BE2C (cell line): ENCODE measurements at regions not wholly inside any gene's neighbourhood (a gene's known extent, or its start where the extent isn't known, plus 50 kb on each side); places are given as distances from the start of the nearest gene placed in this dataset.

Source experiments
- DNase-seq: peaks from one replicate; pipeline ENCODE4 v3.0.0-alpha.2; 2020
- H3K27me3 ChIP-seq: fragments of 250-450 bp; sonication (Bioruptor Pico); 2 replicates; pipeline ENCODE4 v1.5.1; 2020; ENCODE audit warnings: mild to moderate bottlenecking
- H3K36me3 ChIP-seq: fragments of 250-450 bp; sonication (Bioruptor Pico); 2 replicates; pipeline ENCODE4 v1.5.1; 2020; ENCODE audit warnings: mild to moderate bottlenecking
- H3K4me1 ChIP-seq: fragments of 250-450 bp; sonication (Bioruptor Pico); 2 replicates; pipeline ENCODE4 v1.5.1; 2020
- H3K4me3 ChIP-seq: 2 replicates; pipeline ENCODE4 v1.5.1; 2011; ENCODE audit warnings: low read depth, low read length
- H3K9me3 ChIP-seq: fragments of 250-450 bp; sonication (Bioruptor Pico); 2 replicates; pipeline ENCODE4 v1.5.1; 2020
- CTCF ChIP-seq: IDR thresholded peaks from 2 replicates; pipeline ENCODE4 v1.5.1; 2012; ENCODE audit warnings: mild to moderate bottlenecking, low read depth, low read length

DNA sequence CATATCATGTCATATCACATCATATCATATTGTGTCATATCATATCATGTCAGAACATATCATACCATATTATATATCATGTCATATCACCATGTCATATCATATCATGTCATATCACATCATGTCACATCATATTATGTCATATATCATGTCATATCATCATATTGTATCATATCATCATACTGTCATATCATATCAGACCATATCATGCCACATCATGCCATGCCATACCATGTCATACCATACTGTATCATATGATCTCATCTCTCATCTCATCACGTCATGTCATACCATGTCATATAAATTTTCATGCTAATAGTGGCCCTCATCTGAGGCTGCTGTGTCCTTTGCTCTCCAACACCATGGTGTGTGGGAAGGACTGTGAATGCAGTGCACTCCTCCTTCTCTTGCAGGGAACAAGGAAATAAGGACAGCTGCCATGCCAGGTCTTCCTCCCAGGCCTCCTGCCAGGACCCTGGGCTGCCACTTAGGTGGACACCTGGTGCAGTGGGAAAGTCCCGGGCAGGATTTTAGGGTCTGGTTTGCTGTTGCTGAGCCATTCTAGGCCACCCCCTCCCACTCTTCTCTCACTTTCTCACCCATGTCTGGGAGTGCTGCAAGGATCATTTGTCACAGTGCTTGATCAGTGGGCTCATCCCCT lies 72.4 kb upstream of the TRPM1 start:
- Histone ChIP-seq H3K36me3 (no peaks in the 10 kb centered on the region), H3K9me3 (no peaks in the 10 kb centered on the region), H3K4me1 (no peaks in the 10 kb centered on the region), H3K27me3 (no peaks in the 10 kb centered on the region), H3K4me3 (no peak overlapping the region)
- TF ChIP-seq CTCF: no peak
- no peak for DNase-seq

DNA sequence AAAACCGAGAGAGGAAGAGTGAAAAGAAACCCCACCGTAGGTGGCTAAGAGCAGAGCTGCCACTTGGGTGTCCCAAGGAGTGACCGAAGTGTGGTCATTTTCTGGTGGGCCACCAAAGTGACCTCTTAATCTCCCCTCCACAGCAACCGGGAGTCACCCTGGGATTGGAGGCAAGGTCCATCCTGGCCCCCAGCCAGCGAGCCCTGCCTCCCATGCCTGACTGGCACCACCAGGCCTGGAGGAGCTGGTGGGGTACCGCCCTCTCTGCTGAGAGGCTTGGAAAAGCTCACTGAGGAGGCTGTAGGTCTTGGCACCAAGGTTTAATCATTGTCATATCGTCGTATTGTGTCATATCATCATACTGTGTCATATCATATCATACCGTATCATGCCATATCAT lies 74.0 kb upstream of the TRPM1 start:
- no peaks in the 10 kb centered on the region for H3K36me3 ChIP-seq
- TF ChIP-seq CTCF: no peak

GRCh38 chr15:31177951-31178350 lies 76.4 kb upstream of the TRPM1 start:
- Histone ChIP-seq H3K36me3 (no peaks in the 10 kb centered on the region), H3K4me1 (no peaks in the 10 kb centered on the region), H3K27me3 (no peaks in the 10 kb centered on the region), H3K4me3 (no peak overlapping the region), H3K9me3 (no peaks in the 10 kb centered on the region; the same call in none of the 2 replicates)
- TF ChIP-seq CTCF: no peak
- DNase-seq: no peak

More for the DNA sequence above, 74.0 kb upstream of the TRPM1 start:
- Histone ChIP-seq H3K9me3 (no peaks in the 10 kb centered on the region; the same call in none of the 2 replicates), H3K4me1 (no peaks in the 10 kb centered on the region), H3K4me3 (no peak overlapping the region), H3K27me3 (no peaks in the 10 kb centered on the region)
- no peak for DNase-seq

DNA sequence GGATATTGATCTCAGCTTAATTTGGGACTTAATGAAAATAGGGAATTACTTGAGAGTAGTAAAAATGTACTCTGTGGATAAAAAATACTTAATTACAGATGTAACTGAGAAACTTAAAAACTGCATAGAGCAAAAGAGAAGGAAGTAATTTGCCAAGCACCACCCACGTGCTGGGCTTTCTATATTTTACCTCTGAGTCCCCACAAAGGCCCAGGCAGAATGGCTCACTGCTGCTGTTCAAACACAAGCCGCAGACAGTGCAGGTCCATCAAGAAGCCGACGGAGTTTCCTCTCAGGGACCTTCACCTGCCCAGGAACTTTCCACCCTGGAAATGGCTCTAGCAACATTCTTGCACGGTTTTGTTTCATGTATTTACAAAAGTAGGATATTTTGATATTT lies 77.2 kb upstream of the TRPM1 start:
- no peak overlapping the region for H3K4me3 ChIP-seq
- H3K36me3 ChIP-seq: no peaks in the 10 kb centered on the region
- no peak for DNase-seq
- H3K9me3 ChIP-seq: no peaks in the 10 kb centered on the region; the same call in none of the 2 replicates
- TF ChIP-seq CTCF: no peak
- no peaks in the 10 kb centered on the region for H3K27me3 ChIP-seq
- no peaks in the 10 kb centered on the region for H3K4me1 ChIP-seq

DNA sequence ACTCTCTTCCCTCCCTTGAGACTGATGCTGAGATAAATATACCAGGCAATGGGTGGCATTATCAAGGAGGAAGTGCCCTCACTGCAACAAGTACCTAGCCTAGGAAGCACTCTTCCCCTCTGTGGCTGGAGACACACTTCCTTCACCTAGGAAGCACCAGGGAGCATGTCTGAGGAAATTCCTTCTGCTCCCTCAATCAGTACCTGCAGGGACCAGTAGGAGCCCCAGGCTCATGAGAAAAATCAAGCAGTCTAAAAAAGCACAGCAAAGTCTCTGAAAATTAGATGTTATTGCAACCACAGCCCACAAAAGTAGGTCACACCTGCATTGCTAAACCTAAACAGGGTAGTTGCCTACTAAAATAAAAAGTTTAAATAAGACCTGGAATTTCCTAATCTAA lies 78.2 kb upstream of the TRPM1 start:
- no peaks in the 10 kb centered on the region for H3K27me3 ChIP-seq
- peak; percentile 7; the same call in 1 of the 2 replicates for TF ChIP-seq CTCF
- DNase-seq: no peak
- no peaks in the 10 kb centered on the region for H3K4me1 ChIP-seq
- no peaks in the 10 kb centered on the region for H3K36me3 ChIP-seq
- H3K9me3 ChIP-seq: no peaks in the 10 kb centered on the region; the same call in none of the 2 replicates
- H3K4me3 ChIP-seq: no peak overlapping the region

DNA sequence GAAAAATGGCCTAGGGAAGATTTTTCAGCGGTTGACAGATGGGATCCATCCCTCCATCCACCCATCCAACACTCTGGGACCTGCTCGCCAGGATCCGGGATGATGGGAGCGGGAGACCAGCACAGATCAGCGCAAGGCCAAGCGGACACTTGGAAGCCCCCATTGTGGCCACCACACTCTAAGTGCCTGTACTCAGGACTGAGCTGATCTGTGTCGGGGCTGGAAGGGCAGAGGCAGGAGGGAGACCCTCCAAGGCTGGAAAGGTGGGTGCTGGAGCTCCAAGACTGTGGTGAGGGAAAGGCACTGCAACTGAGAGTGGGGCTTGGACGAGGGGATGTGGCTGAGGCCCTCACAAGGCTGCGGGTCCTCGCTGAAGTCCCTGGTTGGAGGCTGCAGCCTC lies 91.8 kb upstream of the TRPM1 start:
- H3K36me3 ChIP-seq: no peaks in the 10 kb centered on the region
- no peak for DNase-seq
- no peak for TF ChIP-seq CTCF
- H3K27me3 ChIP-seq: no peaks in the 10 kb centered on the region
- no peak overlapping the region for H3K4me3 ChIP-seq
- H3K4me1 ChIP-seq: no peaks in the 10 kb centered on the region
- no peaks in the 10 kb centered on the region for H3K9me3 ChIP-seq
